H9 (cell line): ENCODE measurements at regions not wholly inside any gene's neighbourhood (a gene's known extent, or its start where the extent isn't known, plus 50 kb on each side); places are given as distances from the start of the nearest gene placed in this dataset.
"Not testable (repeated sequence)": the region's sequence is repeated elsewhere in the genome, so short reads cannot be mapped to it uniquely, and the experiment has no call there.

Experiments
- DNase-seq: peaks from one replicate; pipeline ENCODE4 v3.0.0-alpha.2; 2017
- H2AFZ ChIP-seq: one replicate; pipeline ENCODE4 v1.6.1; 2013; ENCODE audit warnings: mild to moderate bottlenecking, low read length, control low read depth, moderate library complexity
- H2AK5ac ChIP-seq: 2 replicates; pipeline ENCODE4 v1.6.1; 2013; ENCODE audit warnings: low read length, control low read depth, mixed read lengths; ENCODE audit not compliant: insufficient read length
- H2BK120ac ChIP-seq: one replicate; pipeline ENCODE4 v1.6.1; 2013; ENCODE audit warnings: low read depth, mild to moderate bottlenecking, low read length, control low read depth, inconsistent platforms; ENCODE audit not compliant: poor library complexity, severe bottlenecking
- H2BK12ac ChIP-seq: 2 replicates; pipeline ENCODE4 v1.6.1; 2013; ENCODE audit warnings: low read length, control low read depth, mixed read lengths, low read depth; ENCODE audit not compliant: insufficient read length
- H2BK15ac ChIP-seq: 2 replicates; pipeline ENCODE4 v1.6.1; 2013; ENCODE audit warnings: low read depth, low read length, control low read depth
- H2BK20ac ChIP-seq: one replicate; pipeline ENCODE4 v1.6.1; 2013; ENCODE audit warnings: low read depth, mild to moderate bottlenecking, low read length, control low read depth, inconsistent platforms; ENCODE audit not compliant: poor library complexity, severe bottlenecking
- H2BK5ac ChIP-seq: 2 replicates; pipeline ENCODE4 v1.6.1; 2013; ENCODE audit warnings: low read length, control low read depth, mixed read lengths; ENCODE audit not compliant: insufficient read length
- H3K14ac ChIP-seq: 2 replicates; pipeline ENCODE4 v1.6.1; 2013; ENCODE audit warnings: low read length, control low read depth; ENCODE audit not compliant: insufficient read depth
- H3K18ac ChIP-seq: 2 replicates; pipeline ENCODE4 v1.6.1; 2013; ENCODE audit warnings: low read depth, mild to moderate bottlenecking, mixed read lengths, low read length, control low read depth; ENCODE audit not compliant: insufficient read length
- H3K23ac ChIP-seq: 2 replicates; pipeline ENCODE4 v1.6.1; 2013; ENCODE audit warnings: low read length, control low read depth, mixed read lengths, low read depth; ENCODE audit not compliant: insufficient read length
- H3K23me2 ChIP-seq: 2 replicates; pipeline ENCODE4 v1.6.1; 2013; ENCODE audit warnings: low read depth, mild to moderate bottlenecking, mixed read lengths, low read length, control low read depth; ENCODE audit not compliant: insufficient read length, poor library complexity, severe bottlenecking
- H3K27ac ChIP-seq: 2 replicates; pipeline ENCODE4 v1.5.1; 2013; ENCODE audit warnings: low read length, control low read depth, mixed read lengths, low read depth; ENCODE audit not compliant: insufficient read length
- H3K27me3 ChIP-seq: 2 replicates; pipeline ENCODE4 v1.6.1; 2013; ENCODE audit warnings: low read length, control low read depth, inconsistent platforms; ENCODE audit not compliant: insufficient read depth
- H3K4ac ChIP-seq: 2 replicates; pipeline ENCODE4 v1.6.1; 2013; ENCODE audit warnings: low read depth, mild to moderate bottlenecking, control low read depth, inconsistent platforms, low read length, moderate library complexity
- H3K4me1 ChIP-seq: 2 replicates; pipeline ENCODE4 v1.6.1; 2013; ENCODE audit warnings: low read length, control low read depth, inconsistent platforms; ENCODE audit not compliant: insufficient read depth
- H3K4me2 ChIP-seq: 2 replicates; pipeline ENCODE4 v1.6.1; 2013; ENCODE audit warnings: low read length, control low read depth, mixed read lengths; ENCODE audit not compliant: insufficient read length, insufficient read depth
- H3K56ac ChIP-seq: 2 replicates; pipeline ENCODE4 v1.6.1; 2013; ENCODE audit warnings: low read depth, mild to moderate bottlenecking, mixed read lengths, low read length, control low read depth; ENCODE audit not compliant: insufficient read length
- H3K79me1 ChIP-seq: 2 replicates; pipeline ENCODE4 v1.6.1; 2013; ENCODE audit warnings: low read depth, mild to moderate bottlenecking, moderate library complexity, low read length, control low read depth, inconsistent platforms; ENCODE audit not compliant: insufficient read depth, poor library complexity, severe bottlenecking
- H3K79me2 ChIP-seq: 2 replicates; pipeline ENCODE4 v1.6.1; 2013; ENCODE audit warnings: low read length, control low read depth, inconsistent platforms; ENCODE audit not compliant: insufficient read depth
- H3K9ac ChIP-seq: 2 replicates; pipeline ENCODE4 v1.6.1; 2013; ENCODE audit warnings: low read length, control low read depth, mixed read lengths; ENCODE audit not compliant: insufficient read length; ENCODE audit errors: extremely low read depth
- H3K9me3 ChIP-seq: one replicate; pipeline ENCODE4 v1.6.1; 2013; ENCODE audit warnings: low read depth, low read length, inconsistent platforms; ENCODE audit not compliant: control insufficient read depth
- H3T11ph ChIP-seq: one replicate; pipeline ENCODE4 v1.6.1; 2013; ENCODE audit warnings: mild to moderate bottlenecking, low read length, control low read depth, inconsistent platforms
- H4K20me1 ChIP-seq: one replicate; pipeline ENCODE4 v1.6.1; 2013; ENCODE audit not compliant: control insufficient read depth, insufficient read length, insufficient read depth
- H4K5ac ChIP-seq: 2 replicates; pipeline ENCODE4 v1.6.1; 2013; ENCODE audit warnings: low read depth, mild to moderate bottlenecking, mixed read lengths, low read length, control low read depth; ENCODE audit not compliant: insufficient read length
- H4K8ac ChIP-seq: replicated peaks from 2 replicates; pipeline ENCODE4 v1.6.1; 2013; ENCODE audit warnings: low read length, control low read depth, mixed read lengths, low read depth; ENCODE audit not compliant: insufficient read length
- H4K91ac ChIP-seq: 2 replicates; pipeline ENCODE4 v1.6.1; 2013; ENCODE audit warnings: low read depth, mild to moderate bottlenecking, moderate library complexity, mixed read lengths, low read length, control low read depth; ENCODE audit not compliant: insufficient read length
- H3K27ac Mint-ChIP-seq, 3 experiments: 2 replicates in 2 of 3; 3 replicates in 1 of 3; pipeline ENCODE4 v1.8.0; 2020 to 2021; ENCODE audit warnings: mixed read lengths in 3 of 3, mild to moderate bottlenecking in 1 of 3, moderate library complexity in 1 of 3
- H3K27me3 Mint-ChIP-seq: 2 replicates; pipeline ENCODE4 v1.8.0; 2021; ENCODE audit warnings: low read depth, mild to moderate bottlenecking, moderate library complexity, mixed read lengths
- H3K36me3 Mint-ChIP-seq, 3 experiments: 2 replicates in 2 of 3; 3 replicates in 1 of 3; pipeline ENCODE4 v1.8.0; 2020 to 2021; ENCODE audit warnings: low read depth in 3 of 3, mixed read lengths in 3 of 3; ENCODE audit not compliant: insufficient read depth in 1 of 3
- H3K4me1 Mint-ChIP-seq, 2 experiments: 2 replicates each; pipeline ENCODE4 v1.8.0; 2020; ENCODE audit warnings: mixed read lengths in 2 of 2
- H3K4me3 Mint-ChIP-seq, 2 experiments: 2 replicates in 1 of 2; 3 replicates in 1 of 2; pipeline ENCODE4 v1.8.0; 2020 to 2021; ENCODE audit warnings: mild to moderate bottlenecking in 2 of 2, mixed read lengths in 2 of 2, moderate library complexity in 1 of 2
- H3K9me3 Mint-ChIP-seq, 2 experiments: 2 replicates in 1 of 2; 3 replicates in 1 of 2; pipeline ENCODE4 v1.8.0; 2020; ENCODE audit warnings: mild to moderate bottlenecking in 2 of 2, mixed read lengths in 2 of 2, moderate library complexity in 1 of 2
- CTCF ChIP-seq: fragments of 200-600 bp; sonication (generic); conservative IDR thresholded peaks from 3 replicates; pipeline ENCODE4 v1.8.0; 2021; ENCODE audit warnings: antibody characterized with exemption, mild to moderate bottlenecking
- WGBS: extraction: QIAGEN DNeasy Blood & Tissue Kit; methylation state at CpG from one replicate; pipeline ENCODE4 v1.1.7; 2013; ENCODE audit warnings: missing lambda C conversion rate, low lambda C conversion rate, mixed read lengths; ENCODE audit not compliant: insufficient read length; ENCODE audit errors: extremely low coverage; 5-methylcytosine and 5-hydroxymethylcytosine counted together

- Histone ChIP-seq H2AFZ (no peak overlapping the region), H2BK5ac (no peak overlapping the region), H3K27ac (no peak overlapping the region), H3T11ph (no peak overlapping the region), H3K56ac (no peak overlapping the region), H3K9me3 (no peaks in the 10 kb centered on the region), H2BK15ac (no peak overlapping the region), H2BK20ac (no peak overlapping the region), H4K20me1 (no peaks in the 10 kb centered on the region), H3K79me1 (no peaks in the 10 kb centered on the region), H4K5ac (no peak overlapping the region), H4K91ac (no peak overlapping the region), H3K18ac (no peak overlapping the region), H2AK5ac (no peak overlapping the region), H3K27me3 (no peaks in the 10 kb centered on the region), H4K8ac (no peak overlapping the region), H3K4me2 (no peak overlapping the region), H2BK120ac (no peak overlapping the region), H2BK12ac (no peak overlapping the region), H3K23me2 (no peaks in the 10 kb centered on the region), H3K79me2 (no peaks in the 10 kb centered on the region), H3K9ac (no peak overlapping the region), H3K4ac (no peak overlapping the region), H3K14ac (no peak overlapping the region), H3K4me1 (no peaks in the 10 kb centered on the region), H3K23ac (no peak overlapping the region)
- H3K4me1 Mint-ChIP-seq: no peaks in the 10 kb centered on the region
- TF ChIP-seq CTCF: no peak
- no peak overlapping the region for H3K27ac Mint-ChIP-seq
- H3K4me3 Mint-ChIP-seq: no peak overlapping the region
- DNase-seq: no peak
- no peaks in the 10 kb centered on the region for H3K9me3 Mint-ChIP-seq
- no peaks in the 10 kb centered on the region for H3K36me3 Mint-ChIP-seq
- no CpG with 5 or more reads among the region's 2 CpGs for WGBS
- no peaks in the 10 kb centered on the region for H3K27me3 Mint-ChIP-seq
These were observed 1144.5 kb downstream of the HACE1 start for GRCh38 chr6:103715269-103715668.

- not testable (repeated sequence) for H3K23ac ChIP-seq, DNase-seq, H3K4ac ChIP-seq, H3K4me1 ChIP-seq, H3K27me3 Mint-ChIP-seq, H2AK5ac ChIP-seq, H2BK120ac ChIP-seq, H3K9me3 ChIP-seq, H3K56ac ChIP-seq, H3K4me3 Mint-ChIP-seq, H2BK20ac ChIP-seq, H3K23me2 ChIP-seq, H3K79me1 ChIP-seq, H2AFZ ChIP-seq, H4K20me1 ChIP-seq, H3K4me1 Mint-ChIP-seq, H3K4me2 ChIP-seq, H3T11ph ChIP-seq, H2BK15ac ChIP-seq, H4K91ac ChIP-seq, H2BK12ac ChIP-seq, H3K14ac ChIP-seq, H4K5ac ChIP-seq, H3K79me2 ChIP-seq, H2BK5ac ChIP-seq, H3K9ac ChIP-seq, H3K9me3 Mint-ChIP-seq, H3K36me3 Mint-ChIP-seq, H3K27ac ChIP-seq, H3K27me3 ChIP-seq, H4K8ac ChIP-seq, H3K18ac ChIP-seq, H3K27ac Mint-ChIP-seq
- no CpG with 5 or more reads among the region's 15 CpGs for WGBS
These were observed 1150.5 kb downstream of the HACE1 start for GRCh38 chr6:103709236-103709635.
